Upper lobe of right lung (tissue), 1 donor: ENCODE measurements at regions not wholly inside any gene's neighbourhood (a gene's known extent, or its start where the extent isn't known, plus 50 kb on each side); places are given as distances from the start of the nearest gene placed in this dataset.

Source experiments
- ATAC-seq: fragments of 200-7000 bp; cut with Tn5 transposase; one replicate; pipeline ENCODE4 v1.9.1; 2020; ENCODE audit warnings: mild to moderate bottlenecking, moderate library complexity
- DNase-seq: peaks from one replicate; pipeline ENCODE4 v3.0.0-alpha.2; 2020
- H3K27ac ChIP-seq: fragments of 200-600 bp; one replicate; pipeline ENCODE4 v1.8.0; 2022
- H3K27me3 ChIP-seq: fragments of 200-600 bp; one replicate; pipeline ENCODE4 v1.8.0; 2022; ENCODE audit warnings: mild to moderate bottlenecking
- H3K36me3 ChIP-seq: fragments of 200-600 bp; one replicate; pipeline ENCODE4 v1.8.0; 2022
- H3K4me1 ChIP-seq: fragments of 200-600 bp; one replicate; pipeline ENCODE4 v1.8.0; 2022
- H3K4me3 ChIP-seq: fragments of 200-600 bp; one replicate; pipeline ENCODE4 v1.8.0; 2022; ENCODE audit warnings: mild to moderate bottlenecking
- H3K9me3 ChIP-seq: fragments of 200-600 bp; one replicate; pipeline ENCODE4 v1.8.0; 2022
- CTCF ChIP-seq: fragments of 200-600 bp; IDR thresholded peaks from one replicate; pipeline ENCODE4 v1.8.0; 2022; ENCODE audit warnings: antibody characterized with exemption
- intact Hi-C: fragments of 100-400 bp; cut with DNase I; formaldehyde crosslinking; loops from one replicate; pipeline ENCODE4 v1.11.0; 2022
- donor health status: DM: no; HTN: yes; CAD: no; lungs with severe emphysema.

DNA sequence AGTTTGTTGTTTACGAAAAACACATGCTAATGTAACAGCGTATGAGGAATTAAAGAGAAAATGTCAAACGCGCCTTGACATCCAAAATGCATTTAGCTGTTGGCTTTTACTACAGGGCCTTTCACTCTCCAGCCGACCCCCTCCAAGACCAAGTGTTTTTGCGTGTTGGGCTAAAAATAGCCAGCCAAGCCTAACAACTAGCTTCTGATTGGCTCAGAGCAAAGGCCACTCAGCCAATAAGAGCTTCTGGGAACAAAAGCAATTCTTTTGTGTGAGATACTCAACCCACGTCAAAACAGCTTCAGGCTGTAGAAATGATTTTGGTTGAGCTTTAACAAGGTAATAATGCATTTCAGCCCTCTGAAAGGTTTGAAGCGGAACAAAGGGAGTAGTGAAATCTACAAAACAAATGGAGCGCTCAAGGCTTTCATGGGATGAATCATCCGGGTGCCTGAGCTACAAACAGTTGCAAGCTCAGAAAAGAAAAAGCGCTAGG is 198.7 kb upstream of the DCN start:
- ATAC-seq, result peak; percentile 76
- Histone ChIP-seq H3K36me3 (no peaks in the 10 kb centered on the region), H3K9me3 (no peaks in the 10 kb centered on the region), H3K27me3 (no peaks in the 10 kb centered on the region), H3K27ac (peak overlapping the region; percentile 18), H3K4me1 (peaks cover 8% of the 10 kb centered on the region), H3K4me3 (peak overlapping the region; percentile 39)
- no peak for DNase-seq
- TF ChIP-seq CTCF, result no peak
- intact Hi-C loops, result loop anchor here (5.0 kb wide), 1 partner anchor 1191 kb away; no protein-coding TSS in a partner anchor

DNA sequence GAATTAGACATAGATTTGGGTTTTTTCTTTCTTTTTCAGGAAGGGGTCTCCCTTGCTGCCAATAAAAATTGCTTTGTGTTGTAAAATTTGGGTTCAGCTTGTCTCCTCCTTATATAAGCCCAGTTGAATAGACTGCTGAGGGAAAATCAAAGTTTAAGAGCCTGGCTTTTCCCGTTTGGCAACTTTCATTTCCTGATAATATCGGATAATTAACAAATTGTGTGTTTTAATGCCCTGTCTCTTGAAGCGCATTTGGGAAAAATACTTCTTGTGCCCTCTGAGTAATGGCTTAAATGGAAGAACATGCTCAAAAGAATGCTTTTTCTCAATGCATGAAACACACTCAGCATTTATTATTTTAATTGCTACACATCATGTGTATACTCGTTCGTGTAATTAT is 198.0 kb upstream of the DCN start:
- intact Hi-C loops, result loop anchor here (5.0 kb wide), 1 partner anchor 1192 kb away; no protein-coding TSS in a partner anchor
- H3K4me3 ChIP-seq, result no peak overlapping the region
- no peak for ATAC-seq

DNA sequence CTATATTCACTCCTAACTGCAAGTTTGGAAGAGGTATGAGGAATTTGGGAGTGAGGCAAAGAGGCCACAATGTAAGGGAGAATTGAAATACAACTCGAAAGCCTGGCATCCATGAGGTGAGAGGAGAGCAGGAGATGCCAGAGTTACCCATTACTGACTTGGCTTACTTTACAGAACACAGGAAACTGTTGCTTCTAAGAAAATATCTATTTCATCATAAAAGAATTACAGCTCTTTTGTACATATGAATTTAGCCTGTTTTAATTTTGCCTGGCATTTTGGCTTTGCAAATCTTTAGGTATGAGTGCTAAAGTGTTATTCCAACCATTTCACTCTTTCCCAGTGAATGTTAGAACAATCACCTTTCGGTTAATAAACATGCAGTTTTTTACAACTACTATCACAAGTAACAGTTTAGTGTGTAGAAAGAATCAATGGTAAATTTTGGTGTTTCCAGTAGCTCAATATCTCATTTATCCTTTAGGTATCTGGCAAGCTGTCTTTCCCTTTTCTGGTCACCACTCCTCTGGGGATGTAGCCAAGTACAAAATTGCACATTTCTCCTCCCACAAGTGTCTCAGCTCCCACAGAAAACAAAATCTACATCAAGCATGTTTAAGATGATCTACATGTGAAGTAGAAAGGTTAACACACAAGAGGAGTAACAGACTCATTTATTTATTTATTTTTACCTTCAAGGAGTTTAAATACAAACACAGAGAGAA is 196.6 kb upstream of the DCN start:
- H3K9me3 ChIP-seq, result no peaks in the 10 kb centered on the region
- H3K36me3 ChIP-seq, result no peaks in the 10 kb centered on the region
- no peaks in the 10 kb centered on the region for H3K27me3 ChIP-seq
- ATAC-seq (no peak), DNase-seq (no peak)
- no peak overlapping the region for H3K4me3 ChIP-seq
- intact Hi-C loops, result loop anchor here (10.0 kb wide), 1 partner anchor 1266 kb away; no protein-coding TSS in a partner anchor
- peaks cover 8% of the 10 kb centered on the region for H3K4me1 ChIP-seq
- no peak for TF ChIP-seq CTCF
- H3K27ac ChIP-seq, result no peak overlapping the region

More for the DNA sequence above, 198.0 kb upstream of the DCN start:
- Histone ChIP-seq H3K27ac (no peak overlapping the region), H3K27me3 (no peaks in the 10 kb centered on the region), H3K9me3 (no peaks in the 10 kb centered on the region), H3K36me3 (no peaks in the 10 kb centered on the region), H3K4me1 (peaks cover 8% of the 10 kb centered on the region)
- no peak for TF ChIP-seq CTCF
- DNase-seq, result no peak

DNA sequence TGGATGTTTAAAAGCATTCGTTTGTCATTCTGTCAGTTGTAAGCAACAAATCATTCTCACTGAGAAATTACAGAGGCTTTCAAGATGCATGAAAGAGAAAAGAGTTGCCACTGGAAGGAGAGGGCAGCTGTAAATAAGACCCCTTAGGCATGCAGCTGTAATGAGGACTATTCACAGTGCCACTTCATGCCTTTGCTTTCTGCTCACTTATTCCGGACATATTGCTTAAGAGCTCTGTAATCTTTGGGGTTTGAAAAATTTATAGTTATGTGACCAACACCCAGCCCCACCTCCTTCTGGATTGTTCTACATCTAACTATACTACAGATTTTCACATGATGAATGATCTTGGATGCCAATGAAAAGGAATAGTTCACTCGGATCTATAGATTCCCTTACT is 194.8 kb upstream of the DCN start:
- DNase-seq (no peak), ATAC-seq (no peak)
- no peak for TF ChIP-seq CTCF
- H3K4me1 ChIP-seq, result peaks cover 8% of the 10 kb centered on the region
- no peak overlapping the region for H3K4me3 ChIP-seq
- no peaks in the 10 kb centered on the region for H3K9me3 ChIP-seq
- H3K27me3 ChIP-seq, result no peaks in the 10 kb centered on the region
- intact Hi-C loops, result loop anchor here (10.0 kb wide), 1 partner anchor 1267 kb away; no protein-coding TSS in a partner anchor
- no peak overlapping the region for H3K27ac ChIP-seq
- no peaks in the 10 kb centered on the region for H3K36me3 ChIP-seq

GRCh38 chr12:91373086-91373485 is 190.5 kb upstream of the DCN start:
- intact Hi-C loops, result loop anchor here (10.0 kb wide), 1 partner anchor 1272 kb away; no protein-coding TSS in a partner anchor
- no peak overlapping the region for H3K27ac ChIP-seq
- no peaks in the 10 kb centered on the region for H3K36me3 ChIP-seq
- no peaks in the 10 kb centered on the region for H3K4me1 ChIP-seq
- no peak overlapping the region for H3K4me3 ChIP-seq
- TF ChIP-seq CTCF, result no peak
- ATAC-seq (no peak), DNase-seq (no peak)
- no peaks in the 10 kb centered on the region for H3K9me3 ChIP-seq
- no peaks in the 10 kb centered on the region for H3K27me3 ChIP-seq
